GM18858 (cell line): ENCODE measurements at regions not wholly inside any gene's neighbourhood (a gene's known extent, or its start where the extent isn't known, plus 50 kb on each side); places are given as distances from the start of the nearest gene placed in this dataset.
"Not testable (repeated sequence)": the region's sequence is repeated elsewhere in the genome, so short reads cannot be mapped to it uniquely, and the experiment has no call there.

Experiments
- ATAC-seq: cut with Tn5 transposase; IDR thresholded peaks from one replicate; pipeline ENCODE4 v1.9.1; 2021; ENCODE audit not compliant: unreplicated experiment

DNA sequence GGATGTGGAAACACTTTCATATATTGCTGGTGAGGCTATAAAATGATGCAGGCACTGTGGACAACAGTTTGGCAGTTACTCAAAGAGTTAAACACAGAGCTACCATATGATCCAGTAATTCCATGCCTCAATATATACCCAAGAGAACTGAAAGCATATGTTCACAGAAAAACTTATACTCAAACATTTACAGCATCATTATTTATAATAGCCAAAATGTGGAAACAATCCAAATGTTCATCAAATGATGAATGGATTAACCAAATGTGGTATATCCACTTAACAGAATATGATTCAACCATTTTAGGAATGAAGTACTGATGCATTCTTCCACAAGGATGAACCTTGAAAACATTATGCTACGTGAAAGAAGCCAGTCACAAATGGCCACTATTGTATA lies 603.8 kb downstream of the IQCM start:
- no peak for ATAC-seq

DNA sequence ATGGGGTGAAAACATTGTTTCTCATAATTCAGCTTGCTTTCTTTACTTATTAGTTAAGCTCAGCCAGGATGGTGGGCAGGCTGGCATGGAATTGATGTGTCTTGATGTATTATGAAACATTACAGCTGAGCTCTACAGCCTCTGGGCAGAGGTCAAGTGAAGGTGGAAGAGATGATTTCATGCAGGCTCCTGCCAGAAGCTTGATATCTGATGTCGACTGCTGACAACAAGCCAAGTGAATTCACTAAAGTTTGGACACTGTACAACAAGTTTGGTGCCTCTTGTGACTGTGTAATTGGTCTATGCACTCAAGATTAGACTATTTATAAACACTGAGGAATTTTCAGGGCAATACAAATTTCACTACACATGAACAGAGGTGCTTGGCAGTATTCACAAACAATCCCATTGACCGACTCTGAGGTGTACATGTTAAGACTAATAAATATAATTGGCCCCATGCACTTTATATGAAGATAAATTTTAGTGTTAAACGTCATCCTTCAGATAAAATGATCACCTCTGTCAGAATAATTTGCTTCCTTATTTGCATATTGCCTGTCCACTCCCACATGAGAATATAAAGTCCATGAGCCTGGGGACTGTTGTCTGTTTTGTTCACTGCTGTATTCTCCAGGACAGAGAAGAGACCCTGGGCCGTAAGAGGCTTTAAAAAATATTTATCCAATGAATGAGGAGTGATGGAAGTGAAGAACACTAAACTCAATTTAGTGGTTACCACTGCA lies 612.2 kb downstream of the IQCM start:
- ATAC-seq: no peak

DNA sequence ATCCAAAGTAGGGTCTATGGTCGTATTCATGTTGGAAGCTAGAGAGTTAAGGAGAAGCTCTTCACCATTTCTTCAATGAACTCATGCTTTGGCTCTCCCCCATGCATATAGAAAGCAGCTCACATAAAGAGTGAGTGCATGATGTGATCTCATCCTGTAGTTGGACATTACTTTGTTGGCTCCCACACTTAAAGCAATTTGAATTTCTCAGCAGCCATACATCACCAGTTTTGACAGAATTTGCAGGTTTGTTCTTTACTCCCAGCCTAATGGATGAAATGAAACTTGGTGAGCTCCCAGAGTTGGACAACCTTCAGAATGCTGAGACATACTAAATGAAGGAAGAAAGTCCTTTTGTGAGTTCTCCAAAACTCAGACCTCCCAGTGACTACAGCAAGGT lies 613.5 kb downstream of the IQCM start:
- no peak for ATAC-seq

DNA sequence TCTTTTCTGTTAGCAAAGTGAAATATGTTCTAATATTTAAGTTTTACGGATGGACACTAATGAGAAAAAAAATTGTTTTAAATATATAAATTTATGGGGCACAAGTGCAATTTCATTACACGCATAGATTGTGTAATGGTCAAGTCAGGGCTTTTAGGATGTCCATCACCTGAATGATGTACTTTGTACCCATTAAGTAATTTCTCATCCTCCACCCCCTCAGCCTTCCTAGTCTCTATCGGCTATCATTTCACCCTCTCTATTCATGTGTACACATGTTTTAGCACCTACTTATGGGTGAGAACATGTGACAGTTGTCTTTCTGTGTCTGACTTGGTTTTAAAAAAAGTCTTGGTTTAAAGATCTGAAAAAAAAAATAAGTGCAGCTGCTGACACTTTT lies 616.0 kb downstream of the IQCM start:
- no peak for ATAC-seq

DNA sequence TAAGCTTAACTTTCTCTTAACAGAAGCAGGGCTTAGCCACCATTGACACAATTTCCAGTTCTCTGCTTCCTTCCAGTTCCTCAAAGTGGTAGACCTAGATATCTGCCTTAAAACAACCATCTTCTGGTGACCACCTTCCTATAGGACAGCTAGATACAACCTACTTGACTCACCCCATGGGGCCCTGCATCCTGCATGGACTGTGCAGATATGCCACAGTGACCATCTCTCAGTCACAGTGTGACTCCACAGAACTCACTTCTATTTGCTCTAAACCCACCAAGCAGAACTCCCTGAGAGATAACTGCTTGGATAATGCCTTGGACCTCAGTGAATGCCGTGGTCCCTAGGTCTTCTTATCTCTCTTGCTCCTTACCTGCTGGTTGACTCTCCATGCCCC lies 621.6 kb downstream of the IQCM start:
- no peak for ATAC-seq

DNA sequence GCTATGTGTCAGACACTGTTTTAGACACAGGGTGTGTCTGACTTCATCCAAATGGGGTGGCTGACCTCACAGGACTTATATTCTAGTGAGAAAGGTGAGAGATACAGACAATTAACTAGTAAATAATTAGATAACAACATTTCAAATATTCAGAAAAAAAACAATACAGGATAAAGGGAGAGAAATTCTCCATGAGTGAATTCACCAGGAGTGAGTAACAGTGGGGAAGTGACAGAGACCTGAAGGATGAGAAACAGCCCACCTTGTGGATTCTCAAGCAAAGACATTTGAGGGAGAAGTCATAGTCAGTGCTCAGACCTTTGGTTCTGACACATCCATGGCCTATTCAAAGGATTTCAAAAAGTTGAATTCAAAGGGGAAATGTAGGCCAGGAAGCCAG lies 627.9 kb downstream of the IQCM start:
- no peak for ATAC-seq

DNA sequence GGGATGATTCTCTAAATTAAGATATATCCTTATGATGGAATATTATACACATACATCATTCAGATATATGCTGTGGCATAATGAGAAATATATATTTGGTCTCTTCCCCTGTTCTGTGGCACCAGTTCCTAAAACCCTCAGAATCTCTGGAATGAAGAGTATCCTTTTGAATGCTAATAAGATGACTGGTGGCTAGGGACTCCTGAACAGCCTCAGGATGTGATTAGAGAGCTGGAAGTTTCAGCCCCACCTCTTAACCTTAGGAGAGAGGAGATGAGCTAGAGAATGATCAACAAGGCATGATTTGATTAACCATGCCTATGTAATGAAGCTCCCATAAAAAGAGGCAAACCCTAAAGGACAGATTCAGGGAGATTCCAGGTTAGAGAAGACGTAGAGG lies 632.0 kb downstream of the IQCM start:
- no peak for ATAC-seq

DNA sequence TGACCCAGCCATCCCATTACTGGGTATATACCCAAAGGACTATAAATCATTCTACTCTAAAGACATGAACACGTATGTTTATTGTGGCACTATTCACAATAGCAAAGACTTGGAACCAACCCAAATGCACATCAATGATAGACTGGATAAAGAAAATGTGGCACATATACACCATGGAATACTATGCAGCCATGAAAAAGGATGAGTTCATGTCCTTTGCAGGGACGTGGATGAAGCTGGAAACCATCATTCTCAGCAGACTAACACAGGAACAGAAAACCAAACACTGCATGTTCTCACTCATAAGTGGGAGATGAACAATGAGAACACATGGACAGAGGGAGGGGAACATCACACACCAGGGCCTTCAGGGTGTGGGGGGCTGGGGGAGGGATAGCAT lies 634.2 kb downstream of the IQCM start:
- ATAC-seq: not testable (repeated sequence)

DNA sequence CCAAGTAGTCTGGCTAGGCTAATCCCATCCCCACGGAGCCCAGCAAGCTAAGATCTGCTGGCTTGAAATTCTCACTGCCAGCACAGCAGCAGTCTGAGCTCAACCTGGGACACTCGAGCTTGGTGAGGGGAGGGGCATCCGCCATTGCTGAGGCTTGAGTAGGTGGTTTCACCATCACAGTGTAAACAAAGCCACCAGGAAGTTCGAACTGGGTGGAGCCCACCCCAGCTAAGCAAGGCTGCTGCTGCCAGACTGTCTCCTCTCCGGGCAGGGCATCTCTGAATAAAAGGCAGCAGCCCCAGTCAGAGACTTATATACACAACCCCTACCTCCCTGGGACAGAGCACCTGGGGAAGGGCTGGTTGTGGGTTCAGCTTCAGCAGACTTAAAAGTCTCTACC lies 639.6 kb downstream of the IQCM start:
- ATAC-seq: no peak

DNA sequence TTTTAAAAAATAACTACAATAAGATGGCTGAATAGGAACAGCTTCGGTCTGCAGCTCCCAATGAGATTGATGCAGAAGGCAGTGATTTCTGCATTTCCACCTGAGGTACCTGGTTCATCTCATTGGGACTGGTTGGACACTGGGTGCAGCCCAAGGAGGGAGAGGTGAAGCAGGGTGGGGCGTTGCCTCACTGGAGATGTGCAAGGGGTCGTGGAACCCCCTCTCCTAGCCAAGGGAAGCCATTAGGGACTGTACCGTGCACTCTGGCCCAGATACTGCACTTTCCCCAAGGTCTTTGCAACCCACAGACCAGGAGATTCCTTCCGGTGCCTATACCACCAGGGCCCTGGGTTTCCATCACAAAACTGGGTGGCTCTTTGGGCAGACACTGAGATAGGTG lies 640.1 kb downstream of the IQCM start:
- ATAC-seq: no peak

DNA sequence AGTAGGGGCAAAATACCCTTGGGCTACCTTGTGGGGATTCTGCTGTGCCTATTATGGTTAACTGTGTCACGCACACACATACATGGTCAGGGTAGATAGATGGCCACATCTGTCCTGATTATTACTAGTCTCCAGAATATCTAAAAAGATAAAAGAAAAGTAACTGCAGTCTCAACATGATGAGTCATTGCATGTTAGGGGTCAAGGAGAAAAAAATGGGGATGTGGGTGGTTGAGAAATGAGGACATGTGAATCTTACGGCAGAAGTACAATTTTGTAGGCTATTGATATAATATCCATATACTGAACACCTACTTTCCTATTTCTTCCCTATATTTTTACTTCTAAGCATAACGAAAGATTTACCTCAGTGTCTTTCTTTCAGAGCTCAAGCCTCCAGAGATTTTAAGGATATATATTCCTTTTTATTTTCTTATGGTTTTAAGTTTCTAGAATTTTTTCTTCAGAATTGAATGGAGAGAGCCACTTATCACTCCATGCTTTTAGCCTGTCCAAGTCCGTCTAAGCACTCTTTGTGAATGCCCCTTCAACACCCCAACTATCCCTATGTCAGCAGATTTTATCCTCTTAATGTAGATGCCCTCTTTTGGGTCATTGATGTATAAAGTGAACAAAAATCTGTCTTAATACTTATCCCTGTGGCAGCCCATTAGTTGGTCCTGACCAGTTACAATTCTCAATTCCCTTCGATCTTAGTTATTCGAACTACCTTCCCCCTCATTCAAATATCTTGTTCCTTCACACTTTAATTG lies 642.2 kb downstream of the IQCM start:
- no peak for ATAC-seq

DNA sequence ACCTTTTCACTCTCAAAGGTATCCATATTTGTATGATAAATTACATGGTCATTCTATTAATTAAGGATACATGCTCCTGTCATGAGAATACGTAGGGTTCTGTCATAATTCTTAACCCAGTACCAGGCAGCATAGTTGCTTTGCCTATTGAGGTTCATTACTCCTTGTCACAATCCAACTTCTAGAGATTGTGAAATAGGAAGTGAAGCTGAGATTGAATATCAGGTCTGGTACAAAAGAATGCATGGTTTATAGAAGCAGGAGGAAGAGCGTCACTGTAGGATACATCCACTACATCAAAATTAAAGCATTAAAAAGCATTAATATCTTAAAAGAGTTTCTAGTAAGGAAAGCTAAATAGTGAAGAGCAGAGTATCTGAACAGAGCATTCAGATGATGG lies 647.0 kb downstream of the IQCM start:
- no peak for ATAC-seq

DNA sequence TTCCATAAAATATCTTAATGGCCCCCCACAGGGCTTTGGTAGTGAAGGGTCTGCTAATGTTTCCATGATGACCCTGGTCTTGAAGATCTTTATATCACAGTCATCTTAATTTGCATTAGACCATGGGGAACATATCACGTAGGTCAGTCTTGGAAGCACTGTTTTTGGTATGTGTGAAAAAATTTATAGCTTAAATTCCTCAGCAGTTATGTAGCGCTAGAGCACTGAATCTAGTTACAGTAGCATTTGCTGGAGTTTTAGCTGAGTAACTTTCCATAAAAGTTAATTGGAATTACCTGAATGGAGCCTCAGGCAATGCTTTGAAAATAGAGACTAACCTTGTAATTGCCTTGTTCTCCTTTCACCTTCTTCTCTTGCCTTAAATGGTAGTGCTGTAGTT lies 648.8 kb downstream of the IQCM start:
- no peak for ATAC-seq

DNA sequence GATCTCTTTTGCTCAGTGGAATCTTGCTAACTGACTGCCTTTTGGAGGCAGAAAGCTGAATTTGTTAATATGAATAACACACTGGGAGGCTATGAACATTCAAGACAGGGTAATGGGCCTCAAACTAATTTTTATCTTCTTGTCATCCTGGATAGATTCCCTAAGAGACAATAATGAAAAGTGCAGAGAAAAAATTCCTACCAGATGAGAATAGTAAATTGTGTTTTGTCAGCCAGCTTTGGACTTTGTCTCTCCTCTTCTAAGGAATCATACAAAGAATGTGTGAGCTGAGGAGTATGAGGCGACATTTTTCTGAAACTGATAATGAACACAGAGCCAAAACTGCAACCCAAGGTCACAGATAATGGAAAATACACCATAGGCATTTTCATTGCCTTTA lies 649.3 kb downstream of the IQCM start:
- no peak for ATAC-seq

DNA sequence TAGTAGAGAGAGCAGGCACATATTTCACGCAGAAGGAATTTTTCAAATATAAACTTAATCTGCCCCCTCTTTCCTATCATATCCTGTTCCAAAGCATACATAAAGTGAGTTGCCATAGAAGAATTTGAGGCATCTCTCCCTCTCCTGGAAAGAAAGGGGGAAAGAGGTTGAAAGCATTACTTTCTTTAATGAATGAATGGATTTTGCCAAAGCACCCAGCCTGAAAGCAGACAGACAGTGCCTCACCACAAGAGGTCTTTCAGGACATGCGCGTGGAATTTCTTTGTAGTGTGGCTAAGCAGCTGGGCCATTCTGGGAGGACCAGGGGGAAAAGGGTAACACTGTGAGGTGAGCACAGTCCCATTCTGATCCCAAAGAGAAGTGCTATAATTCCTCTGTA lies 651.4 kb downstream of the IQCM start:
- no peak for ATAC-seq

DNA sequence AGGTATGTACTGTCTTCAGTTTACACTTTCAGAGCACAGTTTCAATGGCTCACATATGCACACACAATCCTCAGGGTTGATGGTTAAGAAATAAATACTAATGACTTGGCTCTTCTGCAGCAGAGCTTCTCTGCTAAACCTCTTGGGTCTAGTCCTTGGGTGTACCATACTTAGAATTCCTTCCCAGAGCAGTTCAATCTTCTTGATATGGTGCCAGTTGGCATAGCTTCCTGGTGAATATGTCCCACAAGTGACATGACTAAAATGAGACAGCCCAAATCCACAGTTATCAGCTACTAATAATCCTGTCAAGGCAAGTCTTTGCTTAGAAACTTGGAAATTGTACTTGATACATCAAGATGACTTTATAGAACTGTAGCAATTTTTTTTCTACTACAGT lies 654.4 kb downstream of the IQCM start:
- ATAC-seq: no peak

DNA sequence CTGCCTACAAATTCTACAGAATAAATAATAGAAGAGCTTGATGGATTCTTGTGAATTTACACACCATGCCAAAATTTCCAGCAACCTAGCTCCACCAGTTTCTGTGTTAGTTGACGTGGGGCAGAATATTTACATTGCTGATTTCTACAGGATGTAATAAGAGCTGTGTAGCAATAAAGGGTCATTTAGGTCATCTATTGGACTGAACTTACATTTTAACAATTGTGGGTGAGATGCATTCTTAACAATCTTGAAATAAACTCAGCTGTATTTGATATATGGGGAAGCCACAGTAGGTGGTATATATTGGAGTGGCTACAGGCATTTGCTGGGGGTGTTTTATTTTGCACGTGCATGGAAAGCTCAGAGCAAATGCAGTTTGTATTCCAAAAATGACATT lies 655.3 kb downstream of the IQCM start:
- ATAC-seq: no peak

DNA sequence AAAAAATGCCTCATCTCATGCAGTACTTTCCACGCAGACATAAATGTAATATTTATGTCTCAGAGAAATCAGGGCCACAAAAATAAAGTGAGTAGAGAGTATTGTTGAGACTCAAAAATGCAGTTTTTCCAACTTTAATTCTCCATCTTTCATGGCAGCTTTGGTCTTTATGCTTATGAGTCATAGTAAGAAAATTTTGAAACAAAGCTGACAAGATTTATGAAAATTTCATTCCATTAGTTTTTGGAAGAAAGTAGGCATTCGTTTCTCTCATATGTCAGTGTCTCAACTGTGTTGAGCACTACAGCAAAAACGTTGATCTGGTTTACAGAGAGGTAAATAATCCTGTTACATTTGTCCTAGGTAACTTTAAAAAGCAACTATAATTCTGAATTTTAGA lies 656.8 kb downstream of the IQCM start:
- no peak for ATAC-seq

DNA sequence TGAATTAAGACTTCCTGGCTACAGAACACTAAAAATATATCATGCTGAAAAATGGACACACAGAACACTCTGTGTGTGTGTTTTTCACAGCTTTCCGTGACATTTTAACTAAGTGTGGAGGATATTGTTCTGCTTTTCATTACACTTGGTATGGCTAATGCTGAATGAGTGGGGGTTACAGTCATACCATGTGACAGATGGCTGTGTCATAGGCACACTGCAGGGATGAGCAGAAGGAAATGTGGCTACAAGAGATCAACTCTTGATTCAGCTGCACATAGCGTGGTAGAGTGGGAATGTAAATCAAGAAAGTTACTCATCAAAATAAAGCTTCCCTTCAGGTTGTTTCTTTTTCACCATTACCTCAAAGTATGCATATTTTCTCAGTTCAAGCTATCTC lies 669.8 kb downstream of the IQCM start:
- no peak for ATAC-seq

DNA sequence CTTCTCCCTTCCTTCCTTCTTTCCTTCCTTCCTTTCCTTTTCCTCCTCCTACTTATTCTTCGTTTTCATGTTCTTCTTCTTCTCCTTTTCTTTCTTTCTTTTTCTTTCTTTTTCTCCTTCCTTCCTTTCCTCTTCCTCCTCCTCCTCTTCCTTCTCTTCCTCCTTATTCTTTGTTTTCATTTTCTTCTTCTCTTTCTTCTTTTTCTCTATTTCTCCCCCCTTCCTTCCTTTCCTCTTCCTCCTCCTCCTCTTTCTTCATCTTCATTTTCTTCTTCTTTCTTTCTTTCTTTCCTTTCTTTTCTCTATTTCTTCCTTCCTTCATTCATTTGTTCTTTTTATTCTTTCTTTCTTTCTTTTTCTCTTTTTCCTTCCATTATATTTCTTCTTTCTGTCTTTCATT lies 671.6 kb downstream of the IQCM start:
- ATAC-seq: no peak

DNA sequence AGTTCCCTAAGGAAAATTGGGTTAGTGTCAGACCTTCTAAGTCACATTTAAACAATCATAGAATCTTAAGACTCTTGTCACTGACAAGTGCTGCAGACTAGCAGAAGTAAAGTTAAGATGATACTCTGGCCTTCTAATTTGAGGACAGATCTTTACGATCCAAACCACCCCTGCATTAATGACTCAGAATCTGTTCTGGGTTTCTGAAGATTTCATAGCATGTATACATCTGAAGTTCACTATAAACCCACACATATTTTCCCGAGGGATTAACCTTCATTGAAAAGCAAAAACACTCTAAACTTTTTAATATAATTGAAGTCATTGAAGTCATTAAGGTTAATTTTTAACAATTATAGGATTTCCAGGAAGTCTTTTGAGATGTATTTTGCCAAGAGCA lies 674.3 kb downstream of the IQCM start:
- no peak for ATAC-seq

DNA sequence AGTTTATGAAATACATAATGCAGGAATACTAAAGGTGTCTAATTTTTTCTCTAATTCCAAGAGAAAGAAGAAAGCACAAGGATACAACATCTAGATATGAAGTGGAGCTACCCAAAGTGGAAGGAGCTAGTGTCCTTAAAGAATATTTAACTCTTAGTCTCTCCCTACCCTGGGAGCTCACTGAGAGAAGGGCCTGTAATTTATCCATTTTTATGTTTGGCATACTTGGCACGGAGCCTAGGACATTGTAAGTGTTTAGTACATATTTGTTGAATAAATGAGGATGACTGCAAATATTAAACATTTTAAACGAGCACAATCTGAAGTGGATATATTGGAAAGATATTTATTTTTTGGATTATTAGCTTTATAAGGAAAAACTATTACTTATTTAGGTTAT lies 674.8 kb downstream of the IQCM start:
- ATAC-seq: no peak
